Endometrium (tissue), 2 donors: ENCODE measurements at regions not wholly inside any gene's neighbourhood (a gene's known extent, or its start where the extent isn't known, plus 50 kb on each side); places are given as distances from the start of the nearest gene placed in this dataset.
"Not testable (repeated sequence)": the region's sequence is repeated elsewhere in the genome, so short reads cannot be mapped to it uniquely, and the experiment has no call there.

Experiments used
- FAIRE-seq: peaks from 2 replicates; lab custom pipeline; 2012; peaks lifted over from hg19 to GRCh38; lab: Jason Lieb, UNC
- donor health status: control.
- donor health status: control.

GRCh38 chr12:131632652-131633023 lies 78.3 kb upstream of the SFSWAP start:
- FAIRE-seq, result not testable (repeated sequence)

GRCh38 chr12:131633610-131634009 lies 77.3 kb upstream of the SFSWAP start:
- not testable (repeated sequence) for FAIRE-seq

- FAIRE-seq, result no peak
Observed at GRCh38 chr12:131634037-131634436, 76.9 kb upstream of the SFSWAP start.

GRCh38 chr12:131635012-131635411 lies 75.9 kb upstream of the SFSWAP start:
- not testable (repeated sequence) for FAIRE-seq

- FAIRE-seq, result no peak
Observed at GRCh38 chr12:131635491-131636122, 75.3 kb upstream of the SFSWAP start.

GRCh38 chr12:131636266-131636665 lies 74.6 kb upstream of the SFSWAP start:
- FAIRE-seq, result no peak

- no peak for FAIRE-seq
Observed at GRCh38 chr12:131636940-131637750, 73.7 kb upstream of the SFSWAP start.

- no peak for FAIRE-seq
Observed at GRCh38 chr12:131637986-131638385, 72.9 kb upstream of the SFSWAP start.

GRCh38 chr12:131639270-131639940 lies 71.5 kb upstream of the SFSWAP start:
- no peak for FAIRE-seq

GRCh38 chr12:131640525-131640924 lies 70.4 kb upstream of the SFSWAP start:
- FAIRE-seq, result no peak

GRCh38 chr12:131641315-131641714 lies 69.6 kb upstream of the SFSWAP start:
- no peak for FAIRE-seq

- FAIRE-seq, result no peak
Observed at GRCh38 chr12:131642101-131642540, 68.8 kb upstream of the SFSWAP start.

- no peak for FAIRE-seq
Observed at GRCh38 chr12:131642771-131643170, 68.1 kb upstream of the SFSWAP start.

GRCh38 chr12:131643631-131644452 lies 67.0 kb upstream of the SFSWAP start:
- no peak for FAIRE-seq

- FAIRE-seq, result no peak
Observed at GRCh38 chr12:131644481-131644880, 66.4 kb upstream of the SFSWAP start.

GRCh38 chr12:131644917-131645316 lies 66.0 kb upstream of the SFSWAP start:
- not testable (repeated sequence) for FAIRE-seq

GRCh38 chr12:131645557-131645956 lies 65.3 kb upstream of the SFSWAP start:
- FAIRE-seq, result not testable (repeated sequence)

GRCh38 chr12:131646444-131646843 lies 64.4 kb upstream of the SFSWAP start:
- FAIRE-seq, result not testable (repeated sequence)

GRCh38 chr12:131647667-131648066 lies 63.2 kb upstream of the SFSWAP start:
- FAIRE-seq, result no peak

- FAIRE-seq, result not testable (repeated sequence)
Observed at GRCh38 chr12:131655469-131656174, 55.3 kb upstream of the SFSWAP start.

- not testable (repeated sequence) for FAIRE-seq
Observed at GRCh38 chr12:131656796-131657195, 54.1 kb upstream of the SFSWAP start.
